NCI-H2196 treated with DMSO at 0.1 percent for 48 hours (cell line): ENCODE measurements at regions not wholly inside any gene's neighbourhood (a gene's known extent, or its start where the extent isn't known, plus 50 kb on each side); places are given as distances from the start of the nearest gene placed in this dataset.
"Not testable (repeated sequence)": the region's sequence is repeated elsewhere in the genome, so short reads cannot be mapped to it uniquely, and the experiment has no call there.

ENCODE experiments used
- DNase-seq: peaks from one replicate; lab custom pipeline; 2025; ENCODE audit not compliant: unreplicated experiment; lab: John Stamatoyannopoulos, UW

- DNase-seq = no peak
These were observed 359.6 kb downstream of the HS3ST1 start for GRCh38 chr4:11069083-11069482.

GRCh38 chr4:11066584-11066983 lies 362.1 kb downstream of the HS3ST1 start:
- DNase-seq = not testable (repeated sequence)

GRCh38 chr4:11060637-11061036 lies 368.1 kb downstream of the HS3ST1 start:
- not testable (repeated sequence) for DNase-seq

- not testable (repeated sequence) for DNase-seq
These were observed 370.4 kb upstream of the CLNK start for GRCh38 chr4:11054937-11055336.

- no peak for DNase-seq
These were observed 369.1 kb upstream of the CLNK start for GRCh38 chr4:11053601-11054220.

- DNase-seq = no peak
These were observed 366.6 kb upstream of the CLNK start for GRCh38 chr4:11051181-11051580.

- DNase-seq = no peak
These were observed 366.2 kb upstream of the CLNK start for GRCh38 chr4:11050766-11051165.

- DNase-seq = no peak
These were observed 364.4 kb upstream of the CLNK start for GRCh38 chr4:11049001-11049400.

- no peak for DNase-seq
These were observed 358.2 kb upstream of the CLNK start for GRCh38 chr4:11042760-11043159.

- no peak for DNase-seq
These were observed 355.1 kb upstream of the CLNK start for GRCh38 chr4:11039634-11040131.

- DNase-seq = no peak
These were observed 354.4 kb upstream of the CLNK start for GRCh38 chr4:11038926-11039325.

GRCh38 chr4:11037637-11038036 lies 353.1 kb upstream of the CLNK start:
- DNase-seq = no peak

GRCh38 chr4:11028334-11028733 lies 343.8 kb upstream of the CLNK start:
- DNase-seq = no peak

GRCh38 chr4:11021333-11021732 lies 336.8 kb upstream of the CLNK start:
- DNase-seq = no peak

- no peak for DNase-seq
These were observed 335.1 kb upstream of the CLNK start for GRCh38 chr4:11019451-11020240.

- no peak for DNase-seq
These were observed 329.6 kb upstream of the CLNK start for GRCh38 chr4:11014199-11014598.

- DNase-seq = no peak
These were observed 328.6 kb upstream of the CLNK start for GRCh38 chr4:11013094-11013664.

- no peak for DNase-seq
These were observed 326.7 kb upstream of the CLNK start for GRCh38 chr4:11011249-11011648.

GRCh38 chr4:11010624-11011023 lies 326.1 kb upstream of the CLNK start:
- DNase-seq = no peak

- no peak for DNase-seq
These were observed 324.7 kb upstream of the CLNK start for GRCh38 chr4:11009281-11009680.

GRCh38 chr4:11005300-11005699 lies 320.7 kb upstream of the CLNK start:
- DNase-seq = no peak

- DNase-seq = no peak
These were observed 320.2 kb upstream of the CLNK start for GRCh38 chr4:11004818-11005217.
